Activated CD8-positive, alpha-beta memory T cell treated with anti-CD3 and anti-CD28 coated beads for 48 hours (primary cell): ENCODE measurements at regions not wholly inside any gene's neighbourhood (a gene's known extent, or its start where the extent isn't known, plus 50 kb on each side); places are given as distances from the start of the nearest gene placed in this dataset.
"Not testable (repeated sequence)": the region's sequence is repeated elsewhere in the genome, so short reads cannot be mapped to it uniquely, and the experiment has no call there.

ENCODE experiments used
- DNase-seq, 3 experiments: peaks; one replicate each; pipeline ENCODE4 v3.0.0-alpha.2; 2020; ENCODE audit warnings: low read depth in 2 of 3, low spot score in 2 of 3

- DNase-seq, result no peak
Measured at GRCh38 chr1:90826024-90826423, 108.9 kb upstream of the BARHL2 start.

GRCh38 chr1:90824551-90824950 lies 107.4 kb upstream of the BARHL2 start:
- no peak for DNase-seq

GRCh38 chr1:90823686-90824085 lies 106.6 kb upstream of the BARHL2 start:
- DNase-seq, result no peak

GRCh38 chr1:90821788-90822359 lies 104.8 kb upstream of the BARHL2 start:
- DNase-seq, result no peak

GRCh38 chr1:90821152-90821787 lies 104.2 kb upstream of the BARHL2 start:
- DNase-seq, result no peak

GRCh38 chr1:90820745-90821144 lies 103.6 kb upstream of the BARHL2 start:
- no peak for DNase-seq

- DNase-seq, result no peak
Measured at GRCh38 chr1:90817399-90817798, 100.3 kb upstream of the BARHL2 start.

- DNase-seq, result not testable (repeated sequence)
Measured at GRCh38 chr1:90812237-90812636, 95.1 kb upstream of the BARHL2 start.

- not testable (repeated sequence) for DNase-seq
Measured at GRCh38 chr1:90811444-90811950, 94.4 kb upstream of the BARHL2 start.

- no peak for DNase-seq
Measured at GRCh38 chr1:90810681-90811080, 93.6 kb upstream of the BARHL2 start.

GRCh38 chr1:90809996-90810395 lies 92.9 kb upstream of the BARHL2 start:
- DNase-seq, result no peak

- no peak for DNase-seq
Measured at GRCh38 chr1:90809093-90809492, 92.0 kb upstream of the BARHL2 start.

GRCh38 chr1:90807329-90807728 lies 90.2 kb upstream of the BARHL2 start:
- no peak for DNase-seq

GRCh38 chr1:90802622-90803021 lies 85.5 kb upstream of the BARHL2 start:
- no peak for DNase-seq

- no peak for DNase-seq
Measured at GRCh38 chr1:90800012-90800717, 83.1 kb upstream of the BARHL2 start.

GRCh38 chr1:90799326-90799725 lies 82.2 kb upstream of the BARHL2 start:
- DNase-seq, result no peak

- no peak for DNase-seq
Measured at GRCh38 chr1:90798883-90799282, 81.8 kb upstream of the BARHL2 start.

- no peak for DNase-seq
Measured at GRCh38 chr1:90798344-90798743, 81.2 kb upstream of the BARHL2 start.

- DNase-seq, result no peak
Measured at GRCh38 chr1:90795431-90795830, 78.3 kb upstream of the BARHL2 start.

GRCh38 chr1:90786709-90787108 lies 69.6 kb upstream of the BARHL2 start:
- no peak for DNase-seq

GRCh38 chr1:90784186-90784847 lies 67.2 kb upstream of the BARHL2 start:
- DNase-seq, result no peak

- DNase-seq, result no peak
Measured at GRCh38 chr1:90783181-90783580, 66.1 kb upstream of the BARHL2 start.
